Sigmoid colon (tissue), 4 donors: ENCODE measurements at regions not wholly inside any gene's neighbourhood (a gene's known extent, or its start where the extent isn't known, plus 50 kb on each side); places are given as distances from the start of the nearest gene placed in this dataset.

Source experiments
- POLR2A ChIP-seq, 2 donors: fragments of 450-650 bp; IDR thresholded peaks; one replicate each; pipeline ENCODE4 v1.6.1; 2016; ENCODE audit warnings: antibody characterized with exemption in 2 of 2, mild to moderate bottlenecking in 2 of 2, moderate library complexity in 2 of 2
- POLR2AphosphoS5 ChIP-seq, 4 donors: sonication (generic); formaldehyde crosslinking; IDR thresholded peaks; one replicate each; pipeline ENCODE4 v1.6.1; 2017; ENCODE audit warnings: antibody characterized with exemption in 4 of 4
- TF ChIP-seq, protein P1 (sequence below), 4 experiments: fragments of 450-650 bp in 3 of 4; fragments of 200-600 bp in 1 of 4; IDR thresholded peaks; one replicate each; pipeline ENCODE4 v1.5.1; 2016 to 2019; ENCODE audit warnings: antibody characterized with exemption in 4 of 4, mild to moderate bottlenecking in 3 of 4, moderate library complexity in 2 of 4

DNA sequence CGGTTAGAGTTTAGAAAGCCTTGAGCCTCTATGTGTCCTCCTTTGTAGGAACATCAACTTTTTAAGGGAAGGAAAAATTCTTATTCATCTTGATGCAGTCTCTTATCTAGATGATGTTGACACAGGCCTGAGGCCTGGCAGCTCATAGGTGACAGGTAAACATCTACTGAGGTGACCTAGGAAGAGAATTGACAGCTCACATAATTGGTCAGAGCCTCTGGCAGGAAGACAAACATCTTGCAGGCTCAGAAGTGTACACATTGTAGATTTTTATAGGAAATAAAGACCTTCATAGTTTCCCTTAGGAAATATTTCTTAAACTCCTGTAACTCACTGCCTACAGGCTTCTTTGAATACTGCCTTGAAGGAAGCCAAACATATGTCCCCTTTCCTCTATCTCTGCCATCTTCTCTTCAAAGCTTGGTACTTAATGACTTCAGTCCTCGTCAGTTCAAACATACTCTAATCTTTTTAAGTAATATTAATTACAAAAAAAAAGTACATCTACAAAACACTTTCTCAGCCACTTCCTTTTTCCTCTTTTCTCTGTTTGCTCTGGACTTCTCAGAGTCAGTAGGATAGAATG lies 341.3 kb downstream of the TBL1XR1 start:
- TF ChIP-seq, protein P1, sequence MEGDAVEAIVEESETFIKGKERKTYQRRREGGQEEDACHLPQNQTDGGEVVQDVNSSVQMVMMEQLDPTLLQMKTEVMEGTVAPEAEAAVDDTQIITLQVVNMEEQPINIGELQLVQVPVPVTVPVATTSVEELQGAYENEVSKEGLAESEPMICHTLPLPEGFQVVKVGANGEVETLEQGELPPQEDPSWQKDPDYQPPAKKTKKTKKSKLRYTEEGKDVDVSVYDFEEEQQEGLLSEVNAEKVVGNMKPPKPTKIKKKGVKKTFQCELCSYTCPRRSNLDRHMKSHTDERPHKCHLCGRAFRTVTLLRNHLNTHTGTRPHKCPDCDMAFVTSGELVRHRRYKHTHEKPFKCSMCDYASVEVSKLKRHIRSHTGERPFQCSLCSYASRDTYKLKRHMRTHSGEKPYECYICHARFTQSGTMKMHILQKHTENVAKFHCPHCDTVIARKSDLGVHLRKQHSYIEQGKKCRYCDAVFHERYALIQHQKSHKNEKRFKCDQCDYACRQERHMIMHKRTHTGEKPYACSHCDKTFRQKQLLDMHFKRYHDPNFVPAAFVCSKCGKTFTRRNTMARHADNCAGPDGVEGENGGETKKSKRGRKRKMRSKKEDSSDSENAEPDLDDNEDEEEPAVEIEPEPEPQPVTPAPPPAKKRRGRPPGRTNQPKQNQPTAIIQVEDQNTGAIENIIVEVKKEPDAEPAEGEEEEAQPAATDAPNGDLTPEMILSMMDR (IDR thresholded peaks at IDR 0.05), result no peak
- TF ChIP-seq POLR2AphosphoS5 (IDR thresholded peaks at IDR 0.05) (no peak), POLR2A (IDR thresholded peaks at IDR 0.05) (no peak)
